ENCODE measurements at regions not wholly inside any gene's neighbourhood (a gene's known extent, or its start where the extent isn't known, plus 50 kb on each side); places are given as distances from the start of the nearest gene placed in this dataset.
"Not testable (repeated sequence)": the region's sequence is repeated elsewhere in the genome, so short reads cannot be mapped to it uniquely, and the experiment has no call there.

GRCh38 chr12:60212159-60213000, 616.6 kb downstream of the SLC16A7 start:
- Histone ChIP-seq H3K79me2 (ENCODE audit: control insufficient read depth, insufficient read depth, low read length, poor library complexity) (no peaks in the 10 kb centered on the region), H3K4me1 (ENCODE audit: control insufficient read depth in 1 of 2, insufficient read depth in 2 of 2, low read length in 2 of 2) (no peaks in the 10 kb centered on the region), H3K9me3 (ENCODE audit: insufficient read depth, low read depth, low read length) (peaks cover 2% of the 10 kb centered on the region), H3K23ac (ENCODE audit: low read length) (no peak overlapping the region), H2BK120ac (ENCODE audit: insufficient read depth, low read length, poor library complexity) (no peak overlapping the region), H2AFZ (ENCODE audit: insufficient read depth, low read length, poor library complexity) (no peak overlapping the region), H3K14ac (ENCODE audit: low read length) (no peak overlapping the region), H3K79me1 (ENCODE audit: low read length) (no peaks in the 10 kb centered on the region), H3K27me3 (ENCODE audit: insufficient read depth, low read length) (no peaks in the 10 kb centered on the region), H3K18ac (ENCODE audit: low read length) (no peak overlapping the region), H3K9ac (ENCODE audit: low read length) (no peak overlapping the region), H2AK5ac (ENCODE audit: low read length) (no peak overlapping the region), H3K4me3 (ENCODE audit: low read depth, low read length) (no peak overlapping the region), H4K91ac (ENCODE audit: low read depth, low read length) (no peak overlapping the region), H2BK5ac (ENCODE audit: low read depth, low read length, poor library complexity) (no peak overlapping the region), H3K36me3 (ENCODE audit: control insufficient read depth in 1 of 2, insufficient read depth in 2 of 2, low read length in 2 of 2) (no peaks in the 10 kb centered on the region), H2BK12ac (ENCODE audit: low read length) (no peak overlapping the region), H3K4me2 (ENCODE audit: low read length) (no peak overlapping the region), H3K4ac (ENCODE audit: low read depth, low read length) (no peak overlapping the region), H3K27ac (ENCODE audit: low read depth, low read length) (no peak overlapping the region), H4K8ac (ENCODE audit: low read depth, low read length) (no peak overlapping the region), H4K12ac (ENCODE audit: low read depth, low read length) (no peak overlapping the region)
- WGBS (ENCODE audit: extremely low coverage, insufficient coverage, insufficient read length): no CpG with 5 or more reads among the region's 3 CpGs
- no peak for DNase-seq

DNA sequence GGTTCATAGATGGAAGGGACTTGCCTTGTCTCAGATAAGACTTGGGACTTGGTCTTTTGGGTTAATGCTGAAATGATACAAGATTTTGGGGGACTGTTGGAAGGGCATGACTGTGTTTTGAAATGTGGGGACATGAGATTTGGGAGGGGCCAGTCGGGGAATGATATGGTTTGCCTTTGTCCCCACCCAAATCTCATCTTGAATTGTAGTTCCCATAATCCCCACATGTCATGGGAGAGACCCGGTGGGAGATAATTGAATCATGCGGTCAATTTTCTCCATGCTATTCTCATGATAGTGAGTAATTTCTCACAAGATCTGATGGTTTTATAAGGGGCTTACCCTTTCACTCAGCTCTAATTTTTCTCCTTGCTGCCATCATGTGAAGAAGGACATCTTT, 617.4 kb downstream of the SLC16A7 start:
- not testable (repeated sequence) for H2BK5ac ChIP-seq (ENCODE audit: low read depth, low read length, poor library complexity); H3K27me3 ChIP-seq (ENCODE audit: insufficient read depth, low read length); H3K79me2 ChIP-seq (ENCODE audit: control insufficient read depth, insufficient read depth, low read length, poor library complexity); H2AK5ac ChIP-seq (ENCODE audit: low read length); H3K9ac ChIP-seq (ENCODE audit: low read length); H3K23ac ChIP-seq (ENCODE audit: low read length); H3K4me2 ChIP-seq (ENCODE audit: low read length); H3K9me3 ChIP-seq (ENCODE audit: insufficient read depth, low read depth, low read length); DNase-seq; H4K12ac ChIP-seq (ENCODE audit: low read depth, low read length); H3K18ac ChIP-seq (ENCODE audit: low read length); H3K4me1 ChIP-seq (ENCODE audit: control insufficient read depth in 1 of 2, insufficient read depth in 2 of 2, low read length in 2 of 2); H3K79me1 ChIP-seq (ENCODE audit: low read length); H3K27ac ChIP-seq (ENCODE audit: low read depth, low read length); H3K36me3 ChIP-seq (ENCODE audit: control insufficient read depth in 1 of 2, insufficient read depth in 2 of 2, low read length in 2 of 2); H3K4me3 ChIP-seq (ENCODE audit: low read depth, low read length); H3K14ac ChIP-seq (ENCODE audit: low read length); H2AFZ ChIP-seq (ENCODE audit: insufficient read depth, low read length, poor library complexity); H2BK12ac ChIP-seq (ENCODE audit: low read length); H4K8ac ChIP-seq (ENCODE audit: low read depth, low read length); H2BK120ac ChIP-seq (ENCODE audit: insufficient read depth, low read length, poor library complexity); H4K91ac ChIP-seq (ENCODE audit: low read depth, low read length); H3K4ac ChIP-seq (ENCODE audit: low read depth, low read length)
- WGBS (ENCODE audit: extremely low coverage, insufficient coverage, insufficient read length): no CpG with 5 or more reads among the region's 3 CpGs

DNA sequence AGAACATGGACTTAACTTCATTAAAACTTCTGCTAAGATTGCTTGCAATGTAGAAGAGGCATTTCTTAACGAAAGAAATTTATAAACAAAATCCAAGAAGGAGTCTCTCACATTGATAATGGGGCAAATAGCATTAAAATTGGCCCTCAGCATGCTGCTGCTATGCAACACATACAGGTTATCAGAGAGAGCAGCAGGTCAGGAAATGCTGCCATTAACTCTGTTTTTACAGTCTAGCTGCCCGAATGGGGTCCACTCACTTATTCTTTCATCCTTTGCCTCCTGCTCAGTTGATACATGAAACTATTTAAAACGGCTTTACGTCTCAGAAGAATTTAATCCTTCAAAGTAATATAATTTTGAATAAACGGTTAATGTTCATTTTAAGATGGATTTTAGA, 620.4 kb downstream of the SLC16A7 start:
- Histone ChIP-seq H3K36me3 (ENCODE audit: control insufficient read depth in 1 of 2, insufficient read depth in 2 of 2, low read length in 2 of 2) (no peaks in the 10 kb centered on the region), H2AK5ac (ENCODE audit: low read length) (no peak overlapping the region), H3K23ac (ENCODE audit: low read length) (no peak overlapping the region), H3K79me2 (ENCODE audit: control insufficient read depth, insufficient read depth, low read length, poor library complexity) (no peaks in the 10 kb centered on the region), H3K14ac (ENCODE audit: low read length) (no peak overlapping the region), H3K27me3 (ENCODE audit: insufficient read depth, low read length) (no peaks in the 10 kb centered on the region), H3K9ac (ENCODE audit: low read length) (no peak overlapping the region), H2AFZ (ENCODE audit: insufficient read depth, low read length, poor library complexity) (no peak overlapping the region), H3K27ac (ENCODE audit: low read depth, low read length) (no peak overlapping the region), H3K4me3 (ENCODE audit: low read depth, low read length) (no peak overlapping the region), H3K4me1 (ENCODE audit: control insufficient read depth in 1 of 2, insufficient read depth in 2 of 2, low read length in 2 of 2) (no peaks in the 10 kb centered on the region), H3K79me1 (ENCODE audit: low read length) (no peaks in the 10 kb centered on the region), H3K4ac (ENCODE audit: low read depth, low read length) (no peak overlapping the region), H2BK12ac (ENCODE audit: low read length) (no peak overlapping the region), H2BK5ac (ENCODE audit: low read depth, low read length, poor library complexity) (no peak overlapping the region), H4K8ac (ENCODE audit: low read depth, low read length) (no peak overlapping the region), H4K91ac (ENCODE audit: low read depth, low read length) (no peak overlapping the region), H4K12ac (ENCODE audit: low read depth, low read length) (no peak overlapping the region), H2BK120ac (ENCODE audit: insufficient read depth, low read length, poor library complexity) (no peak overlapping the region), H3K9me3 (ENCODE audit: insufficient read depth, low read depth, low read length) (peaks cover 2% of the 10 kb centered on the region), H3K4me2 (ENCODE audit: low read length) (no peak overlapping the region), H3K18ac (ENCODE audit: low read length) (no peak overlapping the region)
- WGBS (ENCODE audit: extremely low coverage, insufficient coverage, insufficient read length): no CpG with 5 or more reads among the region's 5 CpGs
- no peak for DNase-seq

- Histone ChIP-seq H2BK120ac (ENCODE audit: insufficient read depth, low read length, poor library complexity) (no peak overlapping the region), H3K4me3 (ENCODE audit: low read depth, low read length) (no peak overlapping the region), H3K14ac (ENCODE audit: low read length) (no peak overlapping the region), H3K4me1 (ENCODE audit: control insufficient read depth in 1 of 2, insufficient read depth in 2 of 2, low read length in 2 of 2) (no peaks in the 10 kb centered on the region), H2AK5ac (ENCODE audit: low read length) (no peak overlapping the region), H3K27me3 (ENCODE audit: insufficient read depth, low read length) (no peaks in the 10 kb centered on the region), H3K9me3 (ENCODE audit: insufficient read depth, low read depth, low read length) (no peaks in the 10 kb centered on the region), H3K27ac (ENCODE audit: low read depth, low read length) (no peak overlapping the region), H3K79me1 (ENCODE audit: low read length) (no peaks in the 10 kb centered on the region), H3K4ac (ENCODE audit: low read depth, low read length) (no peak overlapping the region), H3K9ac (ENCODE audit: low read length) (no peak overlapping the region), H4K12ac (ENCODE audit: low read depth, low read length) (no peak overlapping the region), H3K36me3 (ENCODE audit: control insufficient read depth in 1 of 2, insufficient read depth in 2 of 2, low read length in 2 of 2) (no peaks in the 10 kb centered on the region), H3K4me2 (ENCODE audit: low read length) (no peak overlapping the region), H4K8ac (ENCODE audit: low read depth, low read length) (no peak overlapping the region), H3K18ac (ENCODE audit: low read length) (no peak overlapping the region), H4K91ac (ENCODE audit: low read depth, low read length) (no peak overlapping the region), H2BK5ac (ENCODE audit: low read depth, low read length, poor library complexity) (no peak overlapping the region), H2BK12ac (ENCODE audit: low read length) (no peak overlapping the region), H3K23ac (ENCODE audit: low read length) (no peak overlapping the region), H2AFZ (ENCODE audit: insufficient read depth, low read length, poor library complexity) (no peak overlapping the region), H3K79me2 (ENCODE audit: control insufficient read depth, insufficient read depth, low read length, poor library complexity) (no peaks in the 10 kb centered on the region)
- no CpG with 5 or more reads among the region's 4 CpGs for WGBS (ENCODE audit: extremely low coverage, insufficient coverage, insufficient read length)
- no peak for DNase-seq
Observed at GRCh38 chr12:60223242-60223641, 627.4 kb downstream of the SLC16A7 start.

Measured in trophoblast cell (in vitro differentiated cells and primary cell).